Stomach (tissue), 4 donors: ENCODE measurements at regions not wholly inside any gene's neighbourhood (a gene's known extent, or its start where the extent isn't known, plus 50 kb on each side); places are given as distances from the start of the nearest gene placed in this dataset.

Experiments
- EP300 ChIP-seq: sonication (generic); formaldehyde crosslinking; IDR thresholded peaks from one replicate; pipeline ENCODE4 v1.6.1; 2017; ENCODE audit warnings: antibody characterized with exemption
- POLR2AphosphoS5 ChIP-seq, 3 donors: sonication (generic); formaldehyde crosslinking; IDR thresholded peaks; one replicate each; pipeline ENCODE4 v1.6.1; 2016; ENCODE audit warnings: antibody characterized with exemption in 3 of 3

DNA sequence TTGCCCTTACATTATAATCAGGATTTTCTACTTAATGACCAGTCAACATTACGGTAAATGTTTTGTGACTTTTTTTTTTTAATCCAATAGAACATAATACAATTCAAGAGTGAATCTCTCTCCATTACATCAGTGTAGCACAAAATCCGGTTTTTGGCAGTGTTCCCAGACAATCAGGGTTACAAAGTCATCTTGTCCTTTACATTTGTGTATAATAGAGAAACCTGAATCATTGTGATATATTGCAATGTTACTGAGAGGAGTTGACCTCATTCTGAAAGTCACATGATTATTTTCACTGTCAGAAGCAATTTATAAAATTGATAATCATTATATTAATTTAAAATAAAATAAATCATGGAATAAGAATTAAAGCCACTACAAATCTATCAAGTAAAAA lies 1346.0 kb upstream of the SPRY2 start:
- TF ChIP-seq POLR2AphosphoS5 (IDR thresholded peaks at IDR 0.05) (no peak), EP300 (no peak)
